K562 (cell line): ENCODE measurements at regions not wholly inside any gene's neighbourhood (a gene's known extent, or its start where the extent isn't known, plus 50 kb on each side); places are given as distances from the start of the nearest gene placed in this dataset.

Experiments
- ATAC-seq: fragments of 200-7000 bp; cut with Tn5 transposase; 3 replicates; pipeline ENCODE4 v1.9.1; 2020; ENCODE audit warnings: moderate library complexity
- BruUV-seq: library from RNA; stranded (reverse); fragments of 400-500 nt; replicated peaks from 2 replicates; lab custom pipeline; 2021; lab: Mats Ljungman, UMichigan
- CTCF ChIA-PET: fragments of 300-600 bp; formaldehyde crosslinking; extraction: SDS; loops from one replicate; lab custom pipeline; 2021; ENCODE audit warnings: low intra/inter-chr PET ratio; lab: Yijun Ruan, JAX
- POLR2A ChIA-PET: fragments of 300-600, 350-650 bp; sonication (Branson Sonifier 250); formaldehyde crosslinking; extraction: SDS; loops from one replicate; lab custom pipeline; 2021; ENCODE audit warnings: antibody characterized with exemption, inconsistent platforms; lab: Yijun Ruan, JAX
- DNase-seq, 4 experiments: peaks; one replicate each; pipeline versions ENCODE4 v3.0.0 to v3.0.0-alpha.2; 2011 to 2018; ENCODE audit warnings: low spot score in 3 of 4, mixed read lengths in 3 of 4; ENCODE audit errors: extremely low read depth in 1 of 4
- FAIRE-seq: peaks from 2 replicates; lab custom pipeline; 2011; peaks lifted over from hg19 to GRCh38; lab: Jason Lieb, UNC
- H2AFZ ChIP-seq: 2 replicates; pipeline ENCODE4 v1.6.0; 2011; ENCODE audit warnings: low read depth, low read length, control low read depth, inconsistent platforms
- H3K27ac ChIP-seq: fragments of 200-600 bp; 3 replicates; pipeline ENCODE4 v1.8.0; 2011; ENCODE audit warnings: low read depth, mild to moderate bottlenecking, control low read depth, inconsistent platforms, low read length, moderate library complexity, mixed read lengths; ENCODE audit errors: extremely low read depth
- H3K27me3 ChIP-seq, 2 experiments: fragments of 300-600 bp in 1 of 2; 2 replicates in 1 of 2; 3 replicates in 1 of 2; pipeline versions ENCODE4 v1.6.0 to v1.8.0; 2011; ENCODE audit warnings: inconsistent platforms in 2 of 2, low read length in 2 of 2, mild to moderate bottlenecking in 1 of 2, mixed read lengths in 1 of 2, moderate library complexity in 1 of 2; ENCODE audit not compliant: control insufficient read depth in 2 of 2, insufficient read depth in 2 of 2
- H3K36me3 ChIP-seq: fragments of 300-600 bp; 3 replicates; pipeline ENCODE4 v1.8.0; 2011; ENCODE audit warnings: mild to moderate bottlenecking, low read length, inconsistent platforms; ENCODE audit not compliant: control insufficient read depth, insufficient read depth
- H3K4me1 ChIP-seq, 2 experiments: fragments of 200-600 bp in 1 of 2; replicated peaks in 1 of 2; 2 replicates in 1 of 2; 3 replicates in 1 of 2; pipeline versions ENCODE4 v1.5.1 to v1.8.0; 2011; ENCODE audit warnings: inconsistent platforms in 2 of 2, low read length in 2 of 2, mild to moderate bottlenecking in 1 of 2, mixed read lengths in 1 of 2, moderate library complexity in 1 of 2; ENCODE audit not compliant: control insufficient read depth in 2 of 2, insufficient read depth in 2 of 2
- H3K4me2 ChIP-seq: 2 replicates; pipeline ENCODE4 v1.6.1; 2011; ENCODE audit warnings: low read length, control low read depth, inconsistent platforms, mixed read lengths; ENCODE audit not compliant: insufficient read depth
- H3K4me3 ChIP-seq: fragments of 200-600 bp; sonication (generic), shearing (Covaris generic); 2 replicates; pipeline ENCODE4 v1.5.1; 2016; ENCODE audit warnings: control low read depth, inconsistent platforms
- H3K79me2 ChIP-seq: fragments of 200-600 bp; 3 replicates; pipeline ENCODE4 v1.8.0; 2011; ENCODE audit warnings: low read length, inconsistent platforms; ENCODE audit not compliant: control insufficient read depth, insufficient read depth
- H3K9ac ChIP-seq, 2 experiments: 2 replicates each; pipeline versions ENCODE4 v1.6.0 to v1.6.1; 2011; ENCODE audit warnings: low read depth in 2 of 2, low read length in 2 of 2, control low read depth in 1 of 2, inconsistent platforms in 1 of 2, mild to moderate bottlenecking in 1 of 2, mixed read lengths in 1 of 2; ENCODE audit not compliant: insufficient read depth in 1 of 2
- H3K9me1 ChIP-seq: one replicate; pipeline ENCODE4 v1.6.0; 2011; ENCODE audit warnings: inconsistent platforms, mild to moderate bottlenecking, low read length, moderate library complexity; ENCODE audit not compliant: control insufficient read depth, insufficient read depth
- H3K9me3 ChIP-seq: replicated peaks from 2 replicates; pipeline ENCODE4 v1.5.1; 2011; ENCODE audit warnings: low read depth, low read length, inconsistent platforms; ENCODE audit not compliant: control insufficient read depth, insufficient read depth
- H4K20me1 ChIP-seq: replicated peaks from 2 replicates; pipeline ENCODE4 v1.6.1; 2011; ENCODE audit warnings: low read length, inconsistent platforms, mixed read lengths; ENCODE audit not compliant: control insufficient read depth, insufficient read depth
- BRCA1 ChIP-seq, 2 experiments: fragments of 450-650 bp in 1 of 2; sonication (generic) in 1 of 2; formaldehyde crosslinking in 1 of 2; IDR thresholded peaks; 2 replicates each; pipeline versions ENCODE4 v1.5.0 to v1.6.1; 2017 to 2020; ENCODE audit warnings: mild to moderate bottlenecking in 1 of 2, missing genetic modification reagents in 1 of 2
- RBM22 ChIP-seq: fragments of 200-400 bp; formaldehyde crosslinking; IDR thresholded peaks from 2 replicates; pipeline ENCODE4 v1.6.1; 2018; ENCODE audit warnings: low read length, low read depth; ENCODE audit not compliant: poor library complexity, severe bottlenecking
- SFPQ ChIP-seq: fragments of 200-400 bp; formaldehyde crosslinking; IDR thresholded peaks from 2 replicates; pipeline ENCODE4 v1.6.1; 2017; ENCODE audit warnings: mild to moderate bottlenecking, low read depth, low read length, moderate library complexity
- WHSC1 ChIP-seq: IDR thresholded peaks from one replicate; pipeline ENCODE4 v1.6.1; 2012; ENCODE audit warnings: low read length, control low read depth, inconsistent platforms
- ZNF740 ChIP-seq, 3 experiments: fragments of 200-800 bp in 1 of 3; sonication (Bioruptor generic) in 1 of 3; sonication (generic) in 1 of 3; formaldehyde crosslinking in 1 of 3; IDR thresholded peaks; 2 replicates each; pipeline versions ENCODE4 v1.6.1 to v1.8.0; 2016 to 2022; ENCODE audit warnings: mild to moderate bottlenecking in 2 of 3, missing compliant biosample characterization in 2 of 3, missing genetic modification characterization in 2 of 3, missing genetic modification reagents in 1 of 3
- WGBS: fragments of 100-300 bp; shearing (Covaris generic); methylation state at CpG from one replicate; pipeline ENCODE4 v1.1.6; 2016; ENCODE audit warnings: low coverage, mixed read lengths; ENCODE audit not compliant: insufficient coverage; ENCODE audit errors: missing lambda C conversion rate; 5-methylcytosine and 5-hydroxymethylcytosine counted together
- in situ Hi-C: fragments of 300-500 bp; cut with MboI; formaldehyde crosslinking; loops from 4 replicates; pipeline ENCODE4 v1.15.0; 2018; ENCODE audit warnings: inconsistent platforms, mixed read lengths
- intact Hi-C: fragments of 100-400 bp; cut with micrococcal nuclease; formaldehyde crosslinking; loops from 2 replicates; pipeline ENCODE4 v1.14.2; 2022

DNA sequence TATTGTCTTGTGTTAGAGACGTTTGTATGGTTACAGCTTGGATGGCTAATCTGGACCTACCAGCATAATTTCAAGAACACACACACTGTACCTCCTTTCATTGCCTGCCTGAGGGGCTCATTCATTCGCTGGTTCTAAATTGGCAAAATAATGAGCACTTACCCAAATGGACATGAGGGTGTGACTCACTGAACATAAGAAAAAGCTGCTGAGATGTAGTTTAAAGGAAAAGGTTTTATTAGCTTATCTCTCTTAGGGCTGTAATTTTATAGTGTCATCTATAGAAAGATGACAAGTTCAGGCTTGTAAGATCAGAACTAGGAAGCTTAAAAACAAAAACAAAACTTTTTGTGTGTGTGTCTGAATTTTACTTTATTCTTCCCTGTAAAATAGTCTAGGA, 120.7 kb upstream of the WNT7A start:
- no peak overlapping the region for H3K9ac ChIP-seq
- H3K4me1 ChIP-seq = no peaks in the 10 kb centered on the region; a peak in 1 of 5 replicates
- H2AFZ ChIP-seq = no peak overlapping the region
- no peak for FAIRE-seq
- no peak for ATAC-seq
- H3K9me3 ChIP-seq = no peaks in the 10 kb centered on the region
- POLR2A ChIA-PET = interaction anchor here (1.1 kb wide), 1 partner anchor 53 kb away, joined by 3 read pairs; no protein-coding TSS in a partner anchor
- no peaks in the 10 kb centered on the region for H3K9me1 ChIP-seq
- H3K27ac ChIP-seq = no peak overlapping the region
- 4% methylated on average over 2 of the region's 2 CpGs for WGBS
- CTCF ChIA-PET = no interaction called here
- no peaks in the 10 kb centered on the region for H3K36me3 ChIP-seq
- peaks cover 0 to 6% of the 10 kb centered on the region in 2 experiments; a peak in 1 of 5 replicates for H3K27me3 ChIP-seq
- TF ChIP-seq ZNF740 (CRISPR knock-in tag; IDR thresholded peaks at IDR 0.05) (no peak), ZNF740 (tag; IDR thresholded peaks at IDR 0.05) (no peak), WHSC1 (no peak), SFPQ (no peak), BRCA1 (IDR thresholded peaks at IDR 0.05) (no peak), BRCA1 (CRISPR knock-in tag; IDR thresholded peaks at IDR 0.05) (no peak), RBM22 (no peak)
- intact Hi-C loops = no loop called here
- no peak overlapping the region for H3K4me2 ChIP-seq
- no TSS peak for BruUV-seq
- no peak for DNase-seq
- in situ Hi-C loops = no loop called here
- no peak overlapping the region for H3K4me3 ChIP-seq
- no peaks in the 10 kb centered on the region for H4K20me1 ChIP-seq
- H3K79me2 ChIP-seq = no peaks in the 10 kb centered on the region
